ENCODE measurements at regions not wholly inside any gene's neighbourhood (a gene's known extent, or its start where the extent isn't known, plus 50 kb on each side); places are given as distances from the start of the nearest gene placed in this dataset.

- FAIRE-seq = no peak
- 62% methylated on average over 4 of the region's 4 CpGs for WGBS (ENCODE audit: insufficient coverage, low coverage, missing lambda C conversion rate)
These were observed 140.9 kb upstream of the WSB1 start for GRCh38 chr17:27153005-27153404.

DNA sequence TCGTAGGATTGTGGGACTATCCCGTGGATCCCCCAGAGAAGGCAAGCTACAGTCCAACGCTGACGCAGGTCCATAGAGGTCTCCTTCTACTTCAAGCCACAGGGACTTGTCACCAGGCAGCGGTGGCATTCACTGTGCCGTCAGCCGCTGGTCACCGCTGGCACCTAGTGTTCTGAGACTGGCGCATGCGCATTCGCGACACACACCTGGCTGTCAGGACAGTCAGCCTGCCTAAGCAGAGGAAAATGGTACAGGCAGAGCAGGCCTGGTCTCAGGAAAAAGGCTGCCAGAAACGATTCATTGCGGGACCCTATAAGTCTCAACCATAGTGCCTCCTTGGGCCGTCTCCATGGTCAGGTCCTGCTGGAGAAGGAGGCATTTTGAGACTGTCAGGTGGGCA lies 138.0 kb upstream of the WSB1 start:
- no peak overlapping the region for H3K4me3 ChIP-seq
- no peak overlapping the region for H2AFZ ChIP-seq (ENCODE audit: low read depth, low read length)
- H4K20me1 ChIP-seq (replicated peaks; ENCODE audit: control insufficient read depth, insufficient read depth, low read length) = no peaks in the 10 kb centered on the region
- ATAC-seq (no peak), FAIRE-seq (peak; percentile 11), DNase-seq (ENCODE audit: extremely low read depth in 1 of 4, low spot score in 3 of 4) (peak in 1 of 4 experiments; percentile 4)
- intact Hi-C loops (cut with micrococcal nuclease) (no loop called here), in situ Hi-C loops (cut with MboI) (no loop called here)
- ChIA-PET CTCF (ENCODE audit: low intra/inter-chr PET ratio) (no interaction called here), POLR2A (no interaction called here)
- no TSS peak for BruUV-seq (replicated peaks)
- no peaks in the 10 kb centered on the region for H3K9me1 ChIP-seq (ENCODE audit: control insufficient read depth, insufficient read depth, low read length)
- WGBS (ENCODE audit: insufficient coverage, low coverage, missing lambda C conversion rate) = 51% methylated on average over 13 of the region's 15 CpGs
- H3K9ac ChIP-seq (ENCODE audit: insufficient read depth in 1 of 2, low read depth in 2 of 2, low read length in 2 of 2) = no peak overlapping the region
- H3K4me1 ChIP-seq (replicated peaks in 1 of 2; ENCODE audit: control insufficient read depth in 2 of 2, insufficient read depth in 2 of 2, low read length in 2 of 2) = no peaks in the 10 kb centered on the region
- H3K27ac ChIP-seq (ENCODE audit: extremely low read depth, low read depth, low read length) = no peak overlapping the region
- peaks cover 41% of the 10 kb centered on the region for H3K9me3 ChIP-seq (replicated peaks; ENCODE audit: control insufficient read depth, insufficient read depth, low read depth, low read length)
- peaks cover 20% of the 10 kb centered on the region; the same call in 2 of the 3 replicates for H3K36me3 ChIP-seq (ENCODE audit: control insufficient read depth, insufficient read depth, low read length)
- no peaks in the 10 kb centered on the region for H3K79me2 ChIP-seq (ENCODE audit: control insufficient read depth, insufficient read depth, low read length)
- no peaks in the 10 kb centered on the region for H3K27me3 ChIP-seq (ENCODE audit: control insufficient read depth in 2 of 2, insufficient read depth in 2 of 2, low read length in 2 of 2)
- H3K4me2 ChIP-seq (ENCODE audit: insufficient read depth, low read length) = no peak overlapping the region
- TF ChIP-seq ETV6 (IDR thresholded peaks at IDR 0.05; ENCODE audit: borderline replicate concordance in 1 of 2, low read depth in 2 of 2, low read length in 1 of 2) (no peak), ETV6 (CRISPR knock-in tag; IDR thresholded peaks at IDR 0.05; ENCODE audit: borderline replicate concordance) (no peak), LARP7 (IDR thresholded peaks at IDR 0.05) (no peak), HIVEP1 (CRISPR knock-in tag; IDR thresholded peaks at IDR 0.05) (no peak), POLR2G (IDR thresholded peaks at IDR 0.05; ENCODE audit: low read depth, low read length) (peak; percentile 50), NRF1 (conservative IDR thresholded peaks at IDR 0.05 in 1 of 2, IDR thresholded peaks at IDR 0.05 in 1 of 2) (peak; percentile 43 to 53), MBD2 (IDR thresholded peaks at IDR 0.05; ENCODE audit: borderline replicate concordance, low read depth) (no peak), ZNF324 (CRISPR knock-in tag; IDR thresholded peaks at IDR 0.05) (no peak), POLR2AphosphoS2 (IDR thresholded peaks at IDR 0.05; ENCODE audit: low read length) (no peak), HMGXB4 (CRISPR knock-in tag; IDR thresholded peaks at IDR 0.05) (no peak), ZNF408 (CRISPR knock-in tag; IDR thresholded peaks at IDR 0.05; ENCODE audit: low read depth) (no peak), ZNF696 (CRISPR knock-in tag; conservative IDR thresholded peaks at IDR 0.05) (no peak)

More at GRCh38 chr17:27153005-27153404, 140.9 kb upstream of the WSB1 start:
- no TSS peak for BruUV-seq (replicated peaks)
- TF ChIP-seq ZFP30 (CRISPR knock-in tag; IDR thresholded peaks at IDR 0.05; ENCODE audit: borderline replicate concordance) = no peak
- peak; percentile 56; the same call in 1 of the 2 replicates for TF ChIP-seq ZNF75A (CRISPR knock-in tag; IDR thresholded peaks at IDR 0.05)
- 0 out of 2 replicates have a peak, but pooled peaks have one; percentile 33 for TF ChIP-seq ZNF445 (CRISPR knock-in tag; IDR thresholded peaks at IDR 0.05; ENCODE audit: low read depth)
- TF ChIP-seq LEF1 (IDR thresholded peaks at IDR 0.05) = no peak
- no peak for TF ChIP-seq MAX (CRISPR knock-in tag; IDR thresholded peaks at IDR 0.05)
- ChIA-PET POLR2A (interaction anchor here (0.8 kb wide), 1 partner anchor 11 kb away, joined by 4 read pairs; no protein-coding TSS in a partner anchor), CTCF (ENCODE audit: low intra/inter-chr PET ratio) (no interaction called here)
- Histone ChIP-seq H4K20me1 (replicated peaks; ENCODE audit: control insufficient read depth, insufficient read depth, low read length) (no peaks in the 10 kb centered on the region), H3K4me3 (no peak overlapping the region), H3K79me2 (ENCODE audit: control insufficient read depth, insufficient read depth, low read length) (no peaks in the 10 kb centered on the region), H2AFZ (ENCODE audit: low read depth, low read length) (no peak overlapping the region), H3K9me3 (replicated peaks; ENCODE audit: control insufficient read depth, insufficient read depth, low read depth, low read length) (peaks cover 38% of the 10 kb centered on the region), H3K27ac (ENCODE audit: extremely low read depth, low read depth, low read length) (no peak overlapping the region), H3K27me3 (ENCODE audit: control insufficient read depth in 2 of 2, insufficient read depth in 2 of 2, low read length in 2 of 2) (no peaks in the 10 kb centered on the region), H3K4me1 (replicated peaks in 1 of 2; ENCODE audit: control insufficient read depth in 2 of 2, insufficient read depth in 2 of 2, low read length in 2 of 2) (no peaks in the 10 kb centered on the region), H3K9ac (ENCODE audit: insufficient read depth in 1 of 2, low read depth in 2 of 2, low read length in 2 of 2) (no peak overlapping the region), H3K9me1 (ENCODE audit: control insufficient read depth, insufficient read depth, low read length) (no peaks in the 10 kb centered on the region), H3K4me2 (ENCODE audit: insufficient read depth, low read length) (no peak overlapping the region), H3K36me3 (ENCODE audit: control insufficient read depth, insufficient read depth, low read length) (peaks cover 23% of the 10 kb centered on the region; the same call in 2 of the 3 replicates)
- ATAC-seq (no peak), DNase-seq (ENCODE audit: extremely low read depth in 1 of 4, low spot score in 3 of 4) (peak in 1 of 4 experiments; percentile 4)
- in situ Hi-C loops (cut with MboI) = no loop called here
- intact Hi-C loops (cut with micrococcal nuclease) = no loop called here

All from K562 (cell line).